ENCODE measurements at regions not wholly inside any gene's neighbourhood (a gene's known extent, or its start where the extent isn't known, plus 50 kb on each side); places are given as distances from the start of the nearest gene placed in this dataset.

DNA sequence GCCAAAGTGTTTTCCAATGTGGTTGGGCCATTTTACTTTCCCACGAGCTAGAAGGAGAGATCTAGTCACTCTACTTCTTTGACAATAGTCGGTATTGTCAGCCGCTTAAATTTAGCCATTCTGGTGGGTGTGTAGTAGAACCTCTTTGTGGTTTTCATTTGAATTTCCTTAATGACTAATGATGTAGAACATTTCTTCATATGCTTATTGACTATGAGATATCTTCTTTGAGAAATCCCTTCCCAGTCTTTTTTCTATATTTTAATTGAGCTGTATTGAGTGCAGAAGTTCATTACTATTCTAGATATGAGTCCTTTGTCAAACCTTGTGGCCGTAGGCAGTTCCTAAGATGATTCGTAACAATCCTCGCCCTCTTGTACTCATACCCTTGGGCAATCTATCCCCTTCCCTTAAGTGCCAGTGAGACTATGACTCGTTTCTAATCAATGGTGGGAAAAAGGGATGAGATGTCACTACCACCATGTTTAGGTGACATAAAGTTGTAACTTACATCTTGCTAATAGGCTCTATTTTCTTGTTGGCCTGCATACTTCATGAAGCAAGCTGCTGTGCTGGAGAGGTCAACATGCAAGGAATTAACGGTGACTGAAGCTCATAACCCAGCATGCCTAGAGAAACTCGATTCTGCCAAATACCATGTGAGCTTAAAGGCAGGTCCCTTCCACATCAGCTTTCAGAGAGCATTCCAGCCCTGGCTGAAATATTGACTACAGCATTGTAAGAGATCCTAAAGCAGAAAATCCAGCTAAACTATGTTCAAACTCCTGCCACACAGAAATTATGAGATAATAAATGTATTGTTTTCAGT lies 817.9 kb upstream of the SOX9 start:
- TF ChIP-seq POLR2A (IDR thresholded peaks at IDR 0.05; ENCODE audit: low read depth, low read length): no peak
- no peak for TF ChIP-seq POLR2AphosphoS5 (IDR thresholded peaks at IDR 0.05; ENCODE audit: low read depth, low read length)
- TF ChIP-seq TAF1 (IDR thresholded peaks at IDR 0.05; ENCODE audit: low read depth, low read length): no peak
- no peak for TF ChIP-seq POU2F2 (IDR thresholded peaks at IDR 0.05; ENCODE audit: low read depth, low read length)
- no peak for TF ChIP-seq SPI1 (IDR thresholded peaks at IDR 0.05; ENCODE audit: low read depth, low read length)
- TF ChIP-seq PAX5 (IDR thresholded peaks at IDR 0.05; ENCODE audit: insufficient read depth, low read length, severe bottlenecking): no peak
